H1 (cell line): ENCODE measurements at regions not wholly inside any gene's neighbourhood (a gene's known extent, or its start where the extent isn't known, plus 50 kb on each side); places are given as distances from the start of the nearest gene placed in this dataset.

Experiments
- EZH2 ChIP-seq: fragments of 200-600 bp; sonication (generic); IDR thresholded peaks from 2 replicates; pipeline ENCODE4 v1.7.1; 2012; ENCODE audit warnings: low read depth, mild to moderate bottlenecking, moderate library complexity, low read length, inconsistent platforms; ENCODE audit not compliant: severe bottlenecking
- PHF8 ChIP-seq: fragments of 200-600 bp; sonication (generic); conservative IDR thresholded peaks from 2 replicates; pipeline ENCODE4 v1.7.1; 2012; ENCODE audit warnings: low read depth, mild to moderate bottlenecking, inconsistent platforms, low read length, moderate library complexity
- TBP ChIP-seq: IDR thresholded peaks from 2 replicates; pipeline ENCODE4 v1.6.1; 2011; ENCODE audit warnings: low read depth, low read length, improper control_type of control experiment
- YY1 ChIP-seq: IDR thresholded peaks from 2 replicates; pipeline ENCODE4 v1.6.1; 2011; ENCODE audit warnings: low read depth, mild to moderate bottlenecking, low read length

DNA sequence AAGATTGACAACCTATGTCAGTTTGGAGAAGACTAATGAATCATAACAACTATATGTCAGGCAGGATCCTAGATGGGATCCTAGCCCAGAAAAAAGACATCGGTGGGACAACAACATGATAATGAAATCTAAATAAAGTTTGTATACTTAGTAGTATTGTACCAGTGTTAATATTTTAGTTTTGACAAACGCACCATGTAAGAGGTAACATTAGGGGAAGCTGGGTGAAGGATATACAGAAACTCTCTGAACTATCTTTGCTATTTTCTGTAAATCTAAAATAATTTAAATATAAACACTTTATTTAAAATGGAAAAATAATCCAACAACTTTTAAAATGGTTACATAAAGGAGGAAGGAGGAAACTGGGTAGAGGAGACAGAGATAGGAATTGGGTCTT is 105.6 kb upstream of the AP1S2 start (continued):
- TF ChIP-seq PHF8: no peak
- TF ChIP-seq EZH2: no peak
- TF ChIP-seq TBP: no peak
- no peak for TF ChIP-seq YY1
